WTC11 (cell line): ENCODE measurements at regions not wholly inside any gene's neighbourhood (a gene's known extent, or its start where the extent isn't known, plus 50 kb on each side); places are given as distances from the start of the nearest gene placed in this dataset.

Experiments
- ATAC-seq: fragments of 200-7000 bp; cut with Tn5 transposase; 2 replicates; pipeline ENCODE4 v1.10.0; 2021; ENCODE audit warnings: mild to moderate bottlenecking, moderate library complexity
- CTCF ChIA-PET: fragments of 300-600 bp; sonication (Branson Sonifier 250); formaldehyde crosslinking; loops from one replicate; lab custom pipeline; 2021; ENCODE audit warnings: antibody characterized with exemption; lab: Charles Lee
- POLR2A ChIA-PET: fragments of 350-600 bp; sonication (Branson Sonifier 250); formaldehyde crosslinking; loops from one replicate; lab custom pipeline; 2021; ENCODE audit warnings: antibody characterized with exemption; lab: Charles Lee
- DNase-seq: peaks from one replicate; pipeline ENCODE4 v3.0.0; 2021; ENCODE audit warnings: low spot score
- H3K27ac Mint-ChIP-seq: 2 replicates; pipeline ENCODE4 v1.8.0; 2021; ENCODE audit warnings: mixed read lengths
- H3K27me3 Mint-ChIP-seq: 2 replicates; pipeline ENCODE4 v1.8.0; 2021; ENCODE audit warnings: low read depth, mild to moderate bottlenecking, moderate library complexity, mixed read lengths
- H3K36me3 Mint-ChIP-seq: 2 replicates; pipeline ENCODE4 v1.8.0; 2021; ENCODE audit warnings: mixed read lengths
- H3K4me1 Mint-ChIP-seq: 2 replicates; pipeline ENCODE4 v1.8.0; 2022; ENCODE audit warnings: mixed read lengths
- H3K4me3 Mint-ChIP-seq: 2 replicates; pipeline ENCODE4 v1.8.0; 2021; ENCODE audit warnings: mild to moderate bottlenecking, moderate library complexity, mixed read lengths
- H3K9me3 Mint-ChIP-seq: 2 replicates; pipeline ENCODE4 v1.8.0; 2021; ENCODE audit warnings: mixed read lengths
- ATF1 ChIP-seq: sonication (generic); formaldehyde crosslinking; IDR thresholded peaks from 2 replicates; pipeline ENCODE4 v1.8.1; 2023; ENCODE audit warnings: mild to moderate bottlenecking, moderate library complexity, missing genetic modification reagents
- CBFB ChIP-seq: sonication (generic); formaldehyde crosslinking; IDR thresholded peaks from 2 replicates; pipeline ENCODE4 v1.8.1; 2022; ENCODE audit warnings: mild to moderate bottlenecking, low read depth, missing genetic modification reagents
- ESRRA ChIP-seq: sonication (generic); formaldehyde crosslinking; IDR thresholded peaks from 2 replicates; pipeline ENCODE4 v1.8.1; 2022; ENCODE audit warnings: mild to moderate bottlenecking, missing genetic modification reagents, borderline replicate concordance
- FOXP4 ChIP-seq: sonication (generic); formaldehyde crosslinking; IDR thresholded peaks from 2 replicates; pipeline ENCODE4 v1.8.0; 2022; ENCODE audit warnings: mild to moderate bottlenecking, missing genetic modification reagents
- HMGXB4 ChIP-seq: sonication (generic); formaldehyde crosslinking; IDR thresholded peaks from 2 replicates; pipeline ENCODE4 v1.8.1; 2023; ENCODE audit warnings: mild to moderate bottlenecking, moderate library complexity, missing genetic modification reagents
- SMAD3 ChIP-seq: sonication (generic); formaldehyde crosslinking; IDR thresholded peaks from 2 replicates; pipeline ENCODE4 v1.8.0; 2022; ENCODE audit warnings: missing genetic modification reagents, mild to moderate bottlenecking, borderline replicate concordance
- SMAD4 ChIP-seq: sonication (generic); formaldehyde crosslinking; IDR thresholded peaks from 2 replicates; pipeline ENCODE4 v1.8.0; 2022; ENCODE audit warnings: mild to moderate bottlenecking, missing genetic modification reagents
- USF1 ChIP-seq: sonication (generic); formaldehyde crosslinking; IDR thresholded peaks from 2 replicates; pipeline ENCODE4 v1.8.0; 2022; ENCODE audit warnings: mild to moderate bottlenecking, missing genetic modification reagents
- ZNF232 ChIP-seq: sonication (generic); formaldehyde crosslinking; IDR thresholded peaks from 2 replicates; pipeline ENCODE4 v1.8.0; 2022; ENCODE audit warnings: mild to moderate bottlenecking, missing genetic modification reagents
- ZSCAN18 ChIP-seq: fragments of 250-450 bp; sonication (Bioruptor Pico); IDR thresholded peaks from 2 replicates; pipeline ENCODE4 v2.1.2; 2022; ENCODE audit warnings: mild to moderate bottlenecking, moderate library complexity
- TF ChIP-seq, protein P1 (sequence below): sonication (generic); formaldehyde crosslinking; IDR thresholded peaks from 2 replicates; pipeline ENCODE4 v1.8.1; 2022; ENCODE audit warnings: mild to moderate bottlenecking, moderate library complexity, missing genetic modification reagents
- TF ChIP-seq, protein P2 (sequence below): sonication (generic); formaldehyde crosslinking; IDR thresholded peaks from 2 replicates; pipeline ENCODE4 v1.8.0; 2022; ENCODE audit warnings: missing genetic modification reagents
- TF ChIP-seq, protein P3 (sequence below): sonication (generic); formaldehyde crosslinking; IDR thresholded peaks from 2 replicates; pipeline ENCODE4 v1.8.0; 2022; ENCODE audit warnings: mild to moderate bottlenecking, missing genetic modification reagents

DNA sequence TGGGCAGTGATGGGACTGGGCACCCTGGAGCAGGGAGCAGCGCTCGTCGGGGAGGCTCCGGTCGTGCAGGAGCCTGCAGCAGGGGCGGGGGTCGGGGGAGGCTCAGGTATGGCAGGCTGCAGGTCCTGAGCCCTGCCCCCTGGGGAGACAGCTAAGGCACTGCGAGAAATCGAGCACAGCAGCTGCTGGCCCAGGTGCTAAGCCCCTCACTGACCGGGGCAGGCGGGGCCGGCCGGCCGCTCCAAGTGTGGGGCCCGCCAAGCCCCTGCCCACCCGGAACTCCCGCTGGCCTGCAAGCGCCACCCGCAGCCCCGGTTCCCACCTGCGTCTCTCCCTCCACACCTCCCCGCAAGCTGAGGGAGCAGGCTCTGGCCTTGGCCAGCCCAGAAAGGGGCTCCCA is 326.8 kb upstream of the TMTC1 start:
- peaks cover 20% of the 10 kb centered on the region; the same call in 1 of the 2 replicates for H3K36me3 Mint-ChIP-seq
- H3K27me3 Mint-ChIP-seq: no peaks in the 10 kb centered on the region
- TF ChIP-seq ZSCAN18 (CRISPR knock-in tag) (no peak), ATF1 (no peak), USF1 (CRISPR knock-in tag) (no peak), ESRRA (CRISPR knock-in tag) (no peak), SMAD3 (CRISPR knock-in tag) (no peak), CBFB (CRISPR knock-in tag) (no peak), FOXP4 (CRISPR knock-in tag) (no peak), ZNF232 (CRISPR knock-in tag) (no peak), SMAD4 (CRISPR knock-in tag) (no peak)
- TF ChIP-seq, protein P1, sequence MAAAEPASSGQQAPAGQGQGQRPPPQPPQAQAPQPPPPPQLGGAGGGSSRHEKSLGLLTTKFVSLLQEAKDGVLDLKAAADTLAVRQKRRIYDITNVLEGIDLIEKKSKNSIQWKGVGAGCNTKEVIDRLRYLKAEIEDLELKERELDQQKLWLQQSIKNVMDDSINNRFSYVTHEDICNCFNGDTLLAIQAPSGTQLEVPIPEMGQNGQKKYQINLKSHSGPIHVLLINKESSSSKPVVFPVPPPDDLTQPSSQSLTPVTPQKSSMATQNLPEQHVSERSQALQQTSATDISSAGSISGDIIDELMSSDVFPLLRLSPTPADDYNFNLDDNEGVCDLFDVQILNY (CRISPR knock-in tag): no peak
- TF ChIP-seq, protein P2, sequence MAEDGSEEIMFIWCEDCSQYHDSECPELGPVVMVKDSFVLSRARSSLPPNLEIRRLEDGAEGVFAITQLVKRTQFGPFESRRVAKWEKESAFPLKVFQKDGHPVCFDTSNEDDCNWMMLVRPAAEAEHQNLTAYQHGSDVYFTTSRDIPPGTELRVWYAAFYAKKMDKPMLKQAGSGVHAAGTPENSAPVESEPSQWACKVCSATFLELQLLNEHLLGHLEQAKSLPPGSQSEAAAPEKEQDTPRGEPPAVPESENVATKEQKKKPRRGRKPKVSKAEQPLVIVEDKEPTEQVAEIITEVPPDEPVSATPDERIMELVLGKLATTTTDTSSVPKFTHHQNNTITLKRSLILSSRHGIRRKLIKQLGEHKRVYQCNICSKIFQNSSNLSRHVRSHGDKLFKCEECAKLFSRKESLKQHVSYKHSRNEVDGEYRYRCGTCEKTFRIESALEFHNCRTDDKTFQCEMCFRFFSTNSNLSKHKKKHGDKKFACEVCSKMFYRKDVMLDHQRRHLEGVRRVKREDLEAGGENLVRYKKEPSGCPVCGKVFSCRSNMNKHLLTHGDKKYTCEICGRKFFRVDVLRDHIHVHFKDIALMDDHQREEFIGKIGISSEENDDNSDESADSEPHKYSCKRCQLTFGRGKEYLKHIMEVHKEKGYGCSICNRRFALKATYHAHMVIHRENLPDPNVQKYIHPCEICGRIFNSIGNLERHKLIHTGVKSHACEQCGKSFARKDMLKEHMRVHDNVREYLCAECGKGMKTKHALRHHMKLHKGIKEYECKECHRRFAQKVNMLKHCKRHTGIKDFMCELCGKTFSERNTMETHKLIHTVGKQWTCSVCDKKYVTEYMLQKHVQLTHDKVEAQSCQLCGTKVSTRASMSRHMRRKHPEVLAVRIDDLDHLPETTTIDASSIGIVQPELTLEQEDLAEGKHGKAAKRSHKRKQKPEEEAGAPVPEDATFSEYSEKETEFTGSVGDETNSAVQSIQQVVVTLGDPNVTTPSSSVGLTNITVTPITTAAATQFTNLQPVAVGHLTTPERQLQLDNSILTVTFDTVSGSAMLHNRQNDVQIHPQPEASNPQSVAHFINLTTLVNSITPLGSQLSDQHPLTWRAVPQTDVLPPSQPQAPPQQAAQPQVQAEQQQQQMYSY (CRISPR knock-in tag): no peak
- TF ChIP-seq, protein P3, sequence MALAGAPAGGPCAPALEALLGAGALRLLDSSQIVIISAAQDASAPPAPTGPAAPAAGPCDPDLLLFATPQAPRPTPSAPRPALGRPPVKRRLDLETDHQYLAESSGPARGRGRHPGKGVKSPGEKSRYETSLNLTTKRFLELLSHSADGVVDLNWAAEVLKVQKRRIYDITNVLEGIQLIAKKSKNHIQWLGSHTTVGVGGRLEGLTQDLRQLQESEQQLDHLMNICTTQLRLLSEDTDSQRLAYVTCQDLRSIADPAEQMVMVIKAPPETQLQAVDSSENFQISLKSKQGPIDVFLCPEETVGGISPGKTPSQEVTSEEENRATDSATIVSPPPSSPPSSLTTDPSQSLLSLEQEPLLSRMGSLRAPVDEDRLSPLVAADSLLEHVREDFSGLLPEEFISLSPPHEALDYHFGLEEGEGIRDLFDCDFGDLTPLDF (CRISPR knock-in tag): no peak
- ChIA-PET CTCF (interaction anchor here (0.5 kb wide), 1 partner anchor 23 kb away, joined by 3 read pairs; no protein-coding TSS in a partner anchor), POLR2A (no interaction called here)
- H3K9me3 Mint-ChIP-seq: peaks cover 30% of the 10 kb centered on the region
- ATAC-seq (no peak), DNase-seq (no peak)
- no peak overlapping the region for H3K4me3 Mint-ChIP-seq
- no peaks in the 10 kb centered on the region for H3K4me1 Mint-ChIP-seq
- H3K27ac Mint-ChIP-seq: no peak overlapping the region

GRCh38 chr12:30108666-30109065 is 324.9 kb upstream of the TMTC1 start:
- ChIA-PET POLR2A (no interaction called here), CTCF (no interaction called here)
- Mint-ChIP-seq H3K9me3 (peaks cover 30% of the 10 kb centered on the region), H3K4me3 (no peak overlapping the region), H3K27ac (no peak overlapping the region), H3K27me3 (no peaks in the 10 kb centered on the region), H3K36me3 (peaks cover 20% of the 10 kb centered on the region; the same call in 1 of the 2 replicates), H3K4me1 (no peaks in the 10 kb centered on the region)
- DNase-seq (no peak), ATAC-seq (no peak)
- TF ChIP-seq, protein P2 (CRISPR knock-in tag): no peak
- no peak for TF ChIP-seq ZNF232 (CRISPR knock-in tag)
- no peak for TF ChIP-seq HMGXB4 (CRISPR knock-in tag)
- no peak for TF ChIP-seq ESRRA (CRISPR knock-in tag)
